Right atrium auricular region (tissue), 2 donors: ENCODE measurements at regions not wholly inside any gene's neighbourhood (a gene's known extent, or its start where the extent isn't known, plus 50 kb on each side); places are given as distances from the start of the nearest gene placed in this dataset.
A peak's percentile ranks its signal among the peaks of the same experiment; 100 is the strongest.

Experiments
- DNase-seq: peaks from one replicate; pipeline ENCODE4 v3.0.0-alpha.2; 2019; ENCODE audit warnings: low spot score
- H3K27ac ChIP-seq, 2 donors: fragments of 200-600 bp; sonication (generic); 1 replicate in 1 of 2; 2 replicates in 1 of 2; pipeline ENCODE4 v1.5.1; 2016 to 2019
- H3K27me3 ChIP-seq, 2 donors: fragments of 200-600 bp; sonication (generic); one replicate each; pipeline versions ENCODE4 v1.5.1 to v1.6.0; 2017 to 2019
- H3K36me3 ChIP-seq: fragments of 200-600 bp; sonication (generic); one replicate; pipeline ENCODE4 v1.5.1; 2016
- H3K4me1 ChIP-seq, 2 donors: fragments of 200-600 bp; sonication (generic); one replicate each; pipeline versions ENCODE4 v1.5.1 to v1.6.0; 2017 to 2019
- H3K4me3 ChIP-seq, 2 donors: fragments of 200-600 bp; sonication (generic); 1 replicate in 1 of 2; 2 replicates in 1 of 2; pipeline ENCODE4 v1.5.1; 2017 to 2019; ENCODE audit warnings: mild to moderate bottlenecking in 1 of 2, moderate library complexity in 1 of 2
- H3K9me3 ChIP-seq, 2 donors: fragments of 200-600 bp; sonication (generic); one replicate each; pipeline ENCODE4 v1.5.1; 2019
- TF ChIP-seq, protein P1 (sequence below), 2 donors: fragments of 200-600 bp; sonication (generic); IDR thresholded peaks; one replicate each; pipeline ENCODE4 v1.5.1; 2019; ENCODE audit warnings: antibody characterized with exemption in 2 of 2

DNA sequence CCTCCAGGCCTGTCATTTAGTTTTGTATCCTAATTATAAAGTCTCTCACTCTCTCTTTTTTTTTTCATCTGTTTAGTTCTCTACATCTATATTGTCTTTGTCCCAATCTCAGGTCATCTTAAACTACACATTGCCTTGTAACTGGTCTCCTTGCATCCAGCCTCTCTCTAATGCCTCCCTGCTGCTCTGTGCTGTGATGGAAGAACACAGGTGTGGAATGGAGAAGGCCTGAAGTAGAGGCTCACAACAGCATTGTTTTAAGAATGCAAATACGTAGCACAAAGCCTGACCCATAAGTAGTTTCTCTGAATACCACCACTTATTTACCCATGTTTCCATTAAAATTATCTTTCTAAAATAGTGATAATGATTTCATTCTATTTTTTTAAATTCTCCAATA, 108.8 kb upstream of the FRY start:
- no peak overlapping the region for H3K4me3 ChIP-seq
- no peaks in the 10 kb centered on the region for H3K36me3 ChIP-seq
- DNase-seq = no peak
- peaks cover 0 to 25% of the 10 kb centered on the region in 2 donors for H3K4me1 ChIP-seq
- H3K9me3 ChIP-seq = no peaks in the 10 kb centered on the region
- TF ChIP-seq, protein P1, sequence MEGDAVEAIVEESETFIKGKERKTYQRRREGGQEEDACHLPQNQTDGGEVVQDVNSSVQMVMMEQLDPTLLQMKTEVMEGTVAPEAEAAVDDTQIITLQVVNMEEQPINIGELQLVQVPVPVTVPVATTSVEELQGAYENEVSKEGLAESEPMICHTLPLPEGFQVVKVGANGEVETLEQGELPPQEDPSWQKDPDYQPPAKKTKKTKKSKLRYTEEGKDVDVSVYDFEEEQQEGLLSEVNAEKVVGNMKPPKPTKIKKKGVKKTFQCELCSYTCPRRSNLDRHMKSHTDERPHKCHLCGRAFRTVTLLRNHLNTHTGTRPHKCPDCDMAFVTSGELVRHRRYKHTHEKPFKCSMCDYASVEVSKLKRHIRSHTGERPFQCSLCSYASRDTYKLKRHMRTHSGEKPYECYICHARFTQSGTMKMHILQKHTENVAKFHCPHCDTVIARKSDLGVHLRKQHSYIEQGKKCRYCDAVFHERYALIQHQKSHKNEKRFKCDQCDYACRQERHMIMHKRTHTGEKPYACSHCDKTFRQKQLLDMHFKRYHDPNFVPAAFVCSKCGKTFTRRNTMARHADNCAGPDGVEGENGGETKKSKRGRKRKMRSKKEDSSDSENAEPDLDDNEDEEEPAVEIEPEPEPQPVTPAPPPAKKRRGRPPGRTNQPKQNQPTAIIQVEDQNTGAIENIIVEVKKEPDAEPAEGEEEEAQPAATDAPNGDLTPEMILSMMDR (IDR thresholded peaks at IDR 0.05) = no peak
- no peaks in the 10 kb centered on the region for H3K27me3 ChIP-seq
- no peak overlapping the region for H3K27ac ChIP-seq

DNA sequence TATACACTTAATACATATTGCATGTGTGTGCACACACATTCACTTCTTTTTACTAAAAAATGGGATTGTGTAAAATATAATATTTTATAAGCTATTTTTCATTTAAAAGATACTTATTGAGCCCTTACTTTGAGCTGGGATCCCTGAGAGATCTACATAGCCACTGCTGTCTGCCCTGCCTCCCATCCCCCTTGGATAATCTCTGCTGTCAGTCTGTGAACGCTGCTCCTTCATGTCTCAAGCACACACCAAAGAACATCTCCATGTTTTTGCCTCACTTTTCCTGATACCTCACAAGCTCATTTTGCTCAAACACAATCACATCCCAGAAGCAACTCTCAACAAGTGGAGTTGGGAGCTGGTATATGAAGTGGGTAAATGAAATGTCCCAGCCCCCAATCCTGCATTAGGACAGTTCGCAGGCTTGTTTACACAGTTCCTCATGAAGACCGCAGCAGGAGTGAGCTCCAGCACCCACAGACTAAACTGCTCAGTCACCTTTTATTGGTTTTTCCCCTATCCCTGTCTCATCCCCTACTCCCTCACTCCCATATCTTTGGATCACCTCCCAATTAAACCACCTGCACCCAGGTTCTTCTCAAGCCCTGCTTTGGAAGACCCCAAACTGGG, 108.3 kb upstream of the FRY start:
- H3K4me1 ChIP-seq = peaks cover 0 to 28% of the 10 kb centered on the region in 2 donors
- TF ChIP-seq, protein P1 (IDR thresholded peaks at IDR 0.05) = no peak

DNA sequence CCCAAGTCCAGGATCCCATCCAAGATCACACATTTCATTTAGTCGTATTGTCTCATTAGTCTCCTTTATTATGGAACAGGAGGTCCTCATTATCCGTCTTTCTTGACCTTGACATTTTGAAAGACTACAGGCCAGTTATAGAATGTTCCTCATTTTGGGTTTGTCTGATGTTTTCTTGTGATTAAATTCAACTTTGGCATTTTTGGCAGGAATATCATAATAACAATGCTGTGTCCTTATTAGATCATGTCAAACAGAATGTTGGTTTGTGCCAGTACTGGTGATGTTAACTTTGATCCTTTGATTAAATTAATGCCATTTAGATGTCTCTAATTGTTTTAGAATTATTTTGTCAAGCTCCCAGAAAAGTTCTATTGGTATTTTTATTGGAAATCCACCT, 106.5 kb upstream of the FRY start:
- Histone ChIP-seq H3K4me1 (peaks cover 0 to 36% of the 10 kb centered on the region in 2 donors), H3K27ac (peak overlapping the region in 1 of 2 donors; percentile 26), H3K4me3 (no peak overlapping the region), H3K36me3 (no peaks in the 10 kb centered on the region), H3K9me3 (no peaks in the 10 kb centered on the region), H3K27me3 (no peaks in the 10 kb centered on the region)
- DNase-seq = no peak
- TF ChIP-seq, protein P1 (IDR thresholded peaks at IDR 0.05) = no peak

More for the DNA sequence above, 108.3 kb upstream of the FRY start:
- H3K9me3 ChIP-seq = no peaks in the 10 kb centered on the region
- H3K27ac ChIP-seq = no peak overlapping the region
- DNase-seq = no peak
- no peaks in the 10 kb centered on the region for H3K36me3 ChIP-seq
- no peaks in the 10 kb centered on the region for H3K27me3 ChIP-seq
- no peak overlapping the region for H3K4me3 ChIP-seq

DNA sequence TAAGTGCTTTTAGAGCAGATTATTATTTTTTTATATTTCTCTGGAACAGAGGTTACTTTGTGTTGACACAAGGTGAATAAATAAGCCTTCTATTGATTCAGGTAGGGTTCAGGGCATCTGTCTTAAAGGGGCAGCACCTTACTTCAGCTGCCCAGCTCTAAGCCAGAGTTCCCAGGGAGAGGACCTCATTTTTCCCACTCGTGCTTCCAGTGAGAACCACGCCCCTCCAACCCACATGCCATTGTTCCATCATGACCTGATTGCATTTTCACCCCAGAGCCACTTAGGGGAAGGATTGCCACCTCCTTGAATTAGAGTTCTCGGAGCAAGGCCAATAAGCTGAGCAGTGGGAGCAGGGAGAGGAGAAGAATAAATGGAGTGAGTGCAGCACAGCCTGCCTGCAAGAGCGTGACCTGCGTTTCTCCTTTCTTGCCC, 104.3 kb upstream of the FRY start:
- Histone ChIP-seq H3K4me3 (no peak overlapping the region), H3K36me3 (no peaks in the 10 kb centered on the region), H3K27ac (no peak overlapping the region), H3K4me1 (peaks cover 0 to 44% of the 10 kb centered on the region in 2 donors), H3K9me3 (no peaks in the 10 kb centered on the region), H3K27me3 (no peaks in the 10 kb centered on the region)
- TF ChIP-seq, protein P1 (IDR thresholded peaks at IDR 0.05) = no peak
- no peak for DNase-seq

DNA sequence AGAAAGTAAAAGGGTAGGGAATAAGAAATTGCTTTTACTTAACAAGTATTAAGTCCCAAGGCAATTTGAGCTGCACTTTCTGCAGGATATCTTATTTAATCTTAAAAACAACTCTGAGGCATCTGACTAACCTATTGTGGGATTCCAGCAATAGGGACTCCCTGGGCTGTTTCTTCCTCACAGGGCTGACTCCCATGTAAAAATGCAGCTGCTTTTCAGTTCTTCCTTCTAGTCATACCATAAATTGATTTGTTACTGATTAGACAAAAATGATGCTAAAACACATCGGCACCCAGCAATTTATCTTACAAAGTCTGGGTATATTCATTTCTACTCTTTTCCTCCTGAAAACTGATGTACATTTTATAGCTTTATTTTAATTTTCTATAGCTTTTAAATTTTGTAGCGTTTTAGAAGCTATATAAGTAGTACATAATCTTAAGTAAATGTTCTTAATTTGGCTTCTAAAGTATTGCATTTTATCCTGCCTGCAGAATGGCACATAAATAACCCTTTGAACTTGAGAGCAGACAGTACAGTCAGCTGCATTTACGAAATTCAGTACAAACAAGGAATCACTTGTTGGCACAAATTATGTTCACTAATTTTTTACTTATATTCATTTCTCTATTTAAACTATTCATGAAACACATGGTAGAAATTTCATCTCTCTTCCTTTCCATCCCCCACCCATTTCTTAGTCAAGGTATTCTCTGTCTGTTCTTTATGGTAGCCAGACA, 102.4 kb upstream of the FRY start:
- Histone ChIP-seq H3K9me3 (no peaks in the 10 kb centered on the region), H3K36me3 (no peaks in the 10 kb centered on the region), H3K4me3 (no peak overlapping the region), H3K4me1 (peaks cover 0 to 44% of the 10 kb centered on the region in 2 donors), H3K27ac (no peak overlapping the region), H3K27me3 (no peaks in the 10 kb centered on the region)
- TF ChIP-seq, protein P1 (IDR thresholded peaks at IDR 0.05) = no peak
- DNase-seq = no peak
